ENCODE measurements at regions not wholly inside any gene's neighbourhood (a gene's known extent, or its start where the extent isn't known, plus 50 kb on each side); places are given as distances from the start of the nearest gene placed in this dataset.

- TF ChIP-seq CTCF (IDR thresholded peaks at IDR 0.05) (no peak), EZH2 (IDR thresholded peaks at IDR 0.05; ENCODE audit: borderline replicate concordance, insufficient read depth, low read depth, low read length, poor library complexity, severe bottlenecking) (no peak)
These were observed 417.5 kb downstream of the EFNA5 start for GRCh38 chr5:107253246-107253645.
